AG08396 (cell line): ENCODE measurements at regions not wholly inside any gene's neighbourhood (a gene's known extent, or its start where the extent isn't known, plus 50 kb on each side); places are given as distances from the start of the nearest gene placed in this dataset.
"Not testable (repeated sequence)": the region's sequence is repeated elsewhere in the genome, so short reads cannot be mapped to it uniquely, and the experiment has no call there.

ENCODE experiments used
- DNase-seq: peaks from one replicate; pipeline ENCODE4 v3.0.0; 2012; ENCODE audit warnings: low spot score, mixed read lengths

DNA sequence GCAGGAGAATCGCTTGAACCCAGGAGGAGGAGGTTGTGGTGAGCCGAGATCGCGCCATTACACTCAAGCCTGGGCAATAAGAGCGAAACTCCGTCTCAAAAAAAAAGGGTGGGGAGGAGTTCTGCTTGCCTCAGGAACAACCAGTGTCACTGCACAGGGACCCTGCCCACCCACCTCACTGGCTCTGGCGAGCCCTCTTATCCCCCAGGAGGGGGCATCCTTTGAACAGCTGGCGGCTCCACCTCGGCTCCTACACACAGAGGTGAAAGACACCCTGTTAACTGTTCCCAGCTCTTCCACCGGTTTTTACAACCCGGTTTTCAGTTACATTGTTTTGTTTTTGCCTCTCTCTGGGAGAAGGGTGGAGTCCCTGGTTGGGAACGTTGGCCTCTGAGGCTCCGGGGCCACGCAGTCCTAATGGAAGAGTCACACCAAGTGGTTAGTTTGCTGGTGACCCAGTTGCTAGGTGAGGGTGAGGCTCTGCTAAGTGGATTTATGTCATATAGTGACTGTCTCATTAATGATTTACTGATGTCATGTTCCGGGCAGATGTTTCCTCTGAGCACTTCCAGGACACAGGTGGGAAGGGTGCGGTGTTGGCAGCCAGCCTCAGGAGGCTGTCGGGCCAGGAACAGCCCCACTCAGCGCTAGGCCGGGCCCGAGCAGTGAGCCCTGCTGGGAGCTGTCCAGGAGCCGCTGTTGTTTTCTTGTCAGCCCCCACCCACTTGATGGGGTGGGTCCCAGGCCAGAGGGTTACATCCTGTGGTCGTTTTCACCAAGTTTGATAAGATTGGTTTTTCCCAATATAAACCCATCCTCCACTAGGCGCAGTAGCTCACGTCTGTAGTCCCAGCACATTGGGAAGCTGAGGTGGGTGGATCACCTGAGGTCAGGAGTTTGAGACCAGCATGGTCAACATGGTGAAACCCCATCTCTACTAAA is 4474.3 kb upstream of the OR11H1 start:
- DNase-seq, result not testable (repeated sequence)

DNA sequence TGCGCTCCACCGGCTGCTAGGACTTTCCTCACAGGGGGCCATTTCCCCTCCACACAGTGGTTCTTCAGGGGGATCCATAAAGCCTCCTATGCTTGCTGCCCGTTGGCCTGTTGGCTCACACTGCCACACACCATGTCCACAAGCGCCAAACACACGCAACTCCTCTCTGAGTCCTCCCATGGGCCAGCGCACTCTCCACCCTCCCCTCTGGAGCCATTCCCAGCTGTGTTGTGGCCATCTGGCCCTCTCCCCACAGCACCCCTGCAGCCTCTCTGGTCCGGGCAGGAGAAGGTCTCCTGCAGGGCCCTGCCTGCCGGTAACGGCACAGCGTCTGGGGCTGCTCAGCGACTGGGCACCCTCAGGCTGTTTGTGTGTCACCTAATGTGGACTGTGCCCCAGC is 4473.3 kb upstream of the OR11H1 start:
- not testable (repeated sequence) for DNase-seq

DNA sequence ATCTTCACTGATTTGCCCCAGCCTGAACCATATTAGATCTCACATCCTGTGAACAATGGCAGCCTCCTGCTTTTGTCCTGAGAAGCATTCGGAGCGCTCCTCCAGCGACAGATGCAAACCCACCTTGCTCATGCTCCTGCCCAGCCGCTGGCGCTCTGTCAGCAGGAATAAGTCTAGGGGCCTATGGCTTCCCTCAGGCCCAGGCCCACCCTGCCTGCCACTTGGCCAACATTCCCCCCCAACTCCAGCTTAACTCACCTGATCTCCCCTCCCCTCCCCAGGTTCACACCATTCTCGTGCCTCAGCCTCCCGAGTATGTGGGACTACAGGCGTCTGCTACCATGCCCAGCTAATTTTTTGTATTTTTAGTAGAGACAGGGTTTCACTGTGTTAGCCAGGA is 4472.8 kb upstream of the OR11H1 start:
- not testable (repeated sequence) for DNase-seq

DNA sequence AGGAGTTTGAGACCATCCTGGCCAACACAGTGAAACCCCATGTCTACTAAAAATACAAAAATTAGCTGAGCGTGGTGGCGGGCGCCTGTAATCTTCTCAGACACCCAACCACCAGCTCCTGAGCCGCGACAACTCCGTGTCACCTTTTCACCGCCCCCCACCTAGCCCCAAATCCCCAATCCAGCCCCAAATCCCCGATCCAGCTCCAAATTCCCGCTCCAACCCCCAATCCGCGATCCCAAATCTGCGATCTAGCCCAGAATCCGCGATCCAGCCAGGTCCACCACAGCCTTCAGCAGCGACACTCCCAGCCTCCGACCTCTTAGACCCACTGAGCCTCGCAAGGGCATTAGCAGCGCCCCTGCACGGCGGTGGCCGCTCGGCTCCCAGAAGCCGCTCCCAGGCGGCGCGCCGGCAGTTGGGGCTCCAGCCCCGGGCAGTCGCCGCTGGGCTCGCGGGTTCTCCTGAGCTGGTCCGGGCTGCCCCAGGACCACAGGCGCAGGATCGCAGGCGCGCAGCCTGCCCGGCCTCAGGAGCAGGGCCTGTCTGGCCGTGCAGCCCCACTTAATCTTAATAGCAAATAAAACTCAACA is 4469.9 kb upstream of the OR11H1 start:
- DNase-seq, result not testable (repeated sequence)

DNA sequence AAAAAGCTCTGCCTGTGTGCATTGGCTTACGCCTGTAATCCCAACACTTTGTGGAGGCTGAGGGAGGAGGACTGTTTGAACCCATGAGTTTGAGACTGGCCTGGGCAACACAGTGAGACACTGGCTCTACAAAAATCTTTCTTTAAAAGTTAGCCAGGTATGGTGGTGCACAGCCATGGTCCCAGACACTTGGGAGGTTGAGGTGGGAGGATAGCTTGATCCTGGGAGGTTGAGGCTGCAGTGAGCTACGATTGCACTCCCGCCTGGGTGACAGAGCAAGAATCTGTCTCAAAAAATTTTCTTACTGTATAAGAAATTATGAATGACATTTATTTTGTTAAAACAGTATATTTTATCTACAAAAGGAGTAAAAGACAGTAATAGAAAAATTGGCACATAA is 4468.9 kb upstream of the OR11H1 start:
- not testable (repeated sequence) for DNase-seq

DNA sequence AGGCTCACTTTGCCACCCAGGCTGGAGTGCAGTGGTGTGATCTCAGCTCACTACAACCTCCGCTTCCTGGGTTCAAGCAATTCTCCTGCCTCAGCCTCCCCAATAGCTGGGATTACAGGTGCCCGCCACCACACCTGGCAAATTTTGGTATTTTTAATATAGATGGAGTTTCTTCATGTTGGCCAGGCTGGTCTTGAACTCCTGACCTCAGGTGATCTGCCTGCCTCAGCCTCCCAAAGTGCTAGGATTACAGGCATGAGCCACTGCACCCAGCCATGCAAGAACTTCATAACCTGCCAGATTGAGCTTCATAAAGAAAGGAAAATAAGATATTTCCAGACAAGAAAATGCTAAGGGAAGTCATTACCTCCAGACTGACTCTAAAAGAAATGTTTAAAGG is 4467.2 kb upstream of the OR11H1 start:
- DNase-seq, result not testable (repeated sequence)

DNA sequence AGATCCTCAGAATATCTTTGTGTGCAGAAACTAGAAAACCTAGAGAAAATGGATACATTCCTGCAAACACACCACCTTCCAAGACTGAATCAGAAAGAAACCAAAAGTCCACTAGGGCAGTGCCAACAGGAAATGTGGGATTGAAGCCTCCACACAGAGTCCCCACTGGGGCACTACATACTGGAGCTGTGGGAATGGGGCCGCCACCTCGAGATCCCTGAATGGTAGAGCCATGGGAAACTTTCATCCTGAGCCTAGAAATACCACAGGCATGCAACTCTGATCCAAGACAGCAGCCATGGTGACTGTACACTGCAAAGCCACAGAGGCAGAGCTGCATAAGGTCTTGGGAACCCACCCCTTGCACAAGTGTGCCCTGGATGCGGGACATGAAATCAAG is 4465.5 kb upstream of the OR11H1 start:
- DNase-seq, result not testable (repeated sequence)

DNA sequence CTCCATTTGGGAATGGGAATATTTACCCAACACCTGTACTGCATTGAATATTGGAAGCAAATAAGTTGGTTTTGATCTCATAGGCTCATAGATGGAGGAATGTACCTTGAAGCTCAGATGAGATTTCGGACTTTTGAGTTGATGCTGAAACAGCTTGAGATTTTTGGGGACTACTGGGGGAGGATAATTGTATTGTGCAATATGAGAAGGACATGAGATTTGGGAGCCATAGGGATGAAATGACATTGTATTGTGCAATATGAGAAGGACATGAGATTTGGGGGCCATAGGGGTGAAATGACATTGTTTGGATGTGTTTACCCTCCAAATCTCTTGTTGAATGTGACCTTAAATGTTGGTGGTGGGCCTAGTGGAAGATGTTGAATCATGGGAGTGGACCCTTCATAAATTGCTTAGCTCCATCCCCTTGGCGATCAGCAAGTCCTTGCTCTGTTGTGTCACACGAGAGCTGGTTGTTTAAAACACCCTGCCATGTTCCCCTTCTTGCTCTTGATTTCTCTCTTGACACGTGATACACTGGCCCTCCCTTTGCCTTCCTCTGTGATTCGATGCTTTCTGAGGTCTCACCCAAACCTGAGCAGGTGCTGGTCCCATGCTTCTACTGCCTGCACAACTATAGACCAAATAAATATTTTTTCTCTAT is 4464.8 kb upstream of the OR11H1 start:
- not testable (repeated sequence) for DNase-seq

DNA sequence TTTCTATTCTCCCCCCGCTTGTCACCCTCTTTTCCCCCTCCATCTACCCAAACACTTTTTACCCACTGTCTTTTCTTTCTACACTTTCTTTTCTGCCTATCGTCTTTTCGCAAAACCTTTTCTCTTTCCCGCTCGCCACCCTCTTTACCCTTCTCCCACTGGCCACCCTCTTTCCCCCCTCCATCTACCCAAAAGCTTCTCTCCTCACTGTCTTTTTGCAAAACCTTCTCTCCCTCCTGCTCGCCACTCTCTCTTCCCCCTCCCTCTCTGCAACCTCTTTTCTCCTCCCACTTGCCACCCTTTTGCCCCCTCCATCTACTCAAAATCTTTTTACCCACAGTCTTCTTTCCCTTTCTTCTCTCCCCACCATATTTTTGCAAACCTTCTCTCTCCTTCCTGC is 4462.8 kb upstream of the OR11H1 start:
- not testable (repeated sequence) for DNase-seq

DNA sequence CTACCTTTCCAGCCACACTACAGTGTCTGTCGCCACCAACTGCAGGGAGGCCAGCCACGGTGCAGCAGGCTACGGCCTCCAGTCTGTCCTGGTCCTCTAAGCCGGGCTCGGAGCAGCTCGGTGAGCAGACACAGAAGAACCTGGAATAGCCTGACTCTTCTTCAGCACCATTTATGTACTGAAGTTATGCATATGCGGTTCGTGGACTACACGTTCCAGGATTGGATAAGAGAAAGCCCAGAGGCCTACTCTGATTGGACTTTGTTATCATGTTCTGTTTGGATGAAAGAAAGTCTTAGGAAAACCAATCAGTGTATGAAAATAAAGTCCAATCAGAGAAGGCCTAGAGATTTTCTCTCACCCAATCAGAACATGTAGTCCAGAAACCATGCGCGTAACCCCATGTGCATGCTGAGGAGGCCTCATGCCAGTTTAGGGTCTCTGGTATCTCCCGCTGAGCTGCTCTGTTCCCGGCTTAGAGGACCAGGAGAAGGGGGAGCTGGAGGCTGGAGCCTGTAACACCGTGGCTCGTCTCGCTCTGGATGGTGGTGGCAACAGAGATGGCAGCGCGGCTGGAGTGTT is 4462.0 kb upstream of the OR11H1 start:
- not testable (repeated sequence) for DNase-seq

DNA sequence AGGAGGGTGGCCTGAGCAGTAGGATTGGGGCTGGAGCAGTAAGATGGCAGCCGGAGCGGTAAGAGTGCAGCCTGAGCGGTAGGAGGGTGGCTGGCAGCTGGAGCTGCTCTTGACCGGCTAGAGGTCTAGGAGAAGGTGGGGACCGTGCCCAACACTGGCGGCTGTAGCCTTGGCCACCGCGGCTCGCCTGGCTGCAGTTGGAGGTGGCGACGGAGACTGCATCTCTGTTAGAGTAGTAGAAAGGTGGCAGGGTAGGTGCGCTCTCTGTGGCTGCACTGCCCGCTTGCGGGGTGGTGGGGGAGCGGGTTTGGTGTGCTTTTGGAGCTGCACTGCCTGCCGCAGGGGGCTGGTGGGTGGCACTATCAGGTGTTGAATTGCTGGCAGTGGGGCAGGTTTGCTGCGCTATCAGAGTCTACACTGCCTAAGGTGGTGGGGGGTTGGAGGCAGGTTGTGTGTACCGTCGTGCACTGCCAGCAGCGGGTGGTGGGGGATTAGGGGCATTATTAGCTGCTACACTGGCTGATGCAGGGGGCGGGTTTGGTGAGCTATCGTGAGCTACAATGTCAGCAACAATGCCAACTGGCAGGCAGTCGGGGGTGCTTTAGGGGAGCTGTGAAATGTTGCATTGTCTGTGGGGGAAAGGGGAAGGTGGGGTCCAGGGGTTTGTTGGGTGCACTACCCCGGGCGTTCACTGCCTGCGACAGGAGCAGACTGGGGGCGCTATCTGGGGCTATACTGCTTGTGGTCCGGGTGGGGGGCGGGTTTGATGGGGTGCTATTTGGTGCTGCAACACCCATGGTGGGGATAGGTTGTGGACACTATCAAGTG is 4461.3 kb upstream of the OR11H1 start:
- DNase-seq, result peak; percentile 54

DNA sequence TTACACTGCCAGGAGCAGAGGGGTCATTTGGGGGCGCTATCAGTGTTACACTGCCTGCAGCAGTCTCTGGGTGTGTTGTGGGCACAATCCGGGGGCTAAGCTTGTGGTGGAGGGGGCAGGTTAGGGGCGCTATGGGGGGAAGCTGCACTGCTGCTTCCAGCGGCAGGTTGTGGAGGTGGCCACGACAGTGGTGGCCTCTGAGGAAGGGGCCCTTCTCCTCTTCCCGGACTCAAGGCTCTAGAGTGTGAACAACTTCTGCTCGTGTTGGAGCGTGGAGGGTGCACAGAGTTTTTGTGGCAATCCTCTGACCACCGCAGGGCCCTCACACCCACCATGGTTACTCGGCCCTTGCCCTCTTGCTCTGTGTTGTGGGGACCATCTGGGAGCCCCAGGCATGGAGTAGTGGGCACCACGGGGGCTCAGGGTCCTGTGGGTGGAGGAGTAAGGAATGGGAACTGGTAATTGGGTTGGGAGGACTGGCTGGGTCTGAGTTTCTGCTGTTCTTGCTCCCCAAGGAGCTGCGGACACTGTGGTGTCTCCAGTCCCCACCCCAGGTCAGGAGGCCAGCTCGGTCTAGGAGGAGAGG is 4460.6 kb upstream of the OR11H1 start:
- not testable (repeated sequence) for DNase-seq

DNA sequence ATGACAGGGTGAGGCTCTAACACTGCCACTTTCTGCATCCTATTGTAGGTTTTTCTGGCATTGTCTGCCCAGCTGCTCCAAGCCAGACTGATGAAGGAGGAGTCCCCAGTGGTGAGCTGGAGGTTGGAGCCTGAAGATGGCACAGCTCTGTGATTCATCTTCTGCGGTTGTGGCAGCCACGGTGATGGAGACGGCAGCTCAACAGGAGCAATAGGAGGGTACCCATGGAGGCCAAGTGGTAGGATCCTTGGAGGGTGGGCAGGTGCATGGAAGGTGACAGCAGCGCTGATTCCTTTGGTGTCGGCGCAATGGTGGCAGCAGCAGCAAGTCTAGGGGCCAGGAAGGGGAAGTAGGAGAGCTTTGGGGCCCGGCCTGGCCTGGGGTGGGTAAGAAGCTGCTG is 4460.1 kb upstream of the OR11H1 start:
- DNase-seq, result not testable (repeated sequence)

DNA sequence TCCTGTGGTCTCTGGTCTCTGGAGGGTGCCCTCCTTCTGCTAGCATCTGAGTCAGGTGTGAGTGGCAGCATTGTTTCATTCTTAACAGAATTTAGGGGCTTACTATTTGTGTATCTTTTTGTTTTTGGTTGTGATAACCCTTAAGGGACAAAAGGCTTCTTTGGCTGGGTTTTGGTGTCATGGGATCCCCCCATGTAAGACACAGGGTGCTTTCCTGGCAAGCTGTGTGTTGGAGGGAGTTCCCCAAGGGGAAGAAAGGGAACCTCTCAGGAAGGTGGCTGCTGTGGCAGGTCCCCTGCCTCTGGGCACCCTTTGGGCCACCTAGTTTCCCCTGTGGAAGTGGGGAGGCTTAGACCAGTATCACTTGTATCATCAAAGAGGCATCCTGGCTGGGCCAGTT is 4459.6 kb upstream of the OR11H1 start:
- not testable (repeated sequence) for DNase-seq
